ENCODE measurements at regions not wholly inside any gene's neighbourhood (a gene's known extent, or its start where the extent isn't known, plus 50 kb on each side); places are given as distances from the start of the nearest gene placed in this dataset.

- peaks cover 0 to 13% (median 0%) of the 10 kb centered on the region in 12 donors for H3K4me1 ChIP-seq
- no peaks in the 10 kb centered on the region for H3K36me3 ChIP-seq
- no peaks in the 10 kb centered on the region for H3K27me3 ChIP-seq
- no peak overlapping the region for H3K4me3 ChIP-seq
- WGBS, 4 donors = 84 to 88% (median 85%) methylated on average over 1 of the region's 1 CpG
- H3K27ac ChIP-seq = no peak overlapping the region
- ATAC-seq (no peak), DNase-seq (no peak)
- no peak for TF ChIP-seq CTCF (IDR thresholded peaks at IDR 0.05)
- TF ChIP-seq POLR2A (IDR thresholded peaks at IDR 0.05) = no peak
- intact Hi-C loops (cut with DNase I) = no loop called here
- H3K9me3 ChIP-seq = peaks cover 0 to 7% (median 0%) of the 10 kb centered on the region in 12 donors
These were observed 348.4 kb upstream of the NBEA start for GRCh38 chr13:34593658-34594057.

DNA sequence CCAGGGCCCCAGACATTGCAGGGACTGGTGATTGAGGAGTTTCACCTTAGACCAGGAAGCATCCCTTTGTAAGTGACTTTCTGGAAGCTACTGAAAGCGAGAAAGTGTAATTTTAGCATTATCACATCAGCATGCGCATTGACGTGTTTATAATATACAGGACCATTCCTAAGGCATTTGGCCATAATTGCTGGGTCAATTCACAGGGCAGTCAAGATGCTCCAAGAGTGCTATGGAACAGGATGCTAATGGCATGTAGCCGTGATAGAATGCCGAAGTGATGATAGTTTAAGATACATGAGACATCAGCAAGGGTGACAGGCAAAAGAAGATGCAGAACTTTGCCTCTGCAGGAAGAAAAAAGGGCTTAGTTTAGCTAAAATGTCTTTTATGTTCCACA is 347.6 kb upstream of the NBEA start:
- WGBS, 4 donors = 84 to 92% (median 89%) methylated on average over 5 of the region's 5 CpGs
- H3K36me3 ChIP-seq = no peaks in the 10 kb centered on the region
- TF ChIP-seq POLR2A (IDR thresholded peaks at IDR 0.05) = no peak
- TF ChIP-seq CTCF (IDR thresholded peaks at IDR 0.05) = no peak

DNA sequence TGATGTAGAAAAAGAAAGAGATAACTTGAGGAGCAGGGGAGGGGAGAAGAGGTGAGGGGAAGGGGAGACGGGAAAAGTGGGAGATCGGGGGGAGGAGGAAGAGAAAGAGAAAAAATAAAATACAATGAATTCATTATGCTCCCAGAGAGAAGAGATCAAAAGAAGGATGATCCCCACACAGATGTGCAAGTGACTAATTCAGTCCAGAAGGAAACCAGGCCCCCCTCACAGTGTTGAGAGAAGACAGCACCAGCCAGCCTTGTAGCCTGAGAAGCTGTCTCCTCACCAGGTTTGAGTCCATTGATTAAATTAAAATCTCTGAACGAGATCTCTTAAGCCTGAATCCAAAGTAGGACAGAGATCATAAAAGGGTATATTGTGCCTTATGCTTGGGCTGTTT is 333.7 kb upstream of the NBEA start:
- TF ChIP-seq POLR2A (IDR thresholded peaks at IDR 0.05) = no peak
- no peak for TF ChIP-seq CTCF (IDR thresholded peaks at IDR 0.05)
- no peak for DNase-seq
- WGBS, 4 donors = 60 to 85% (median 84%) methylated on average over 3 of the region's 3 CpGs
- Histone ChIP-seq H3K36me3 (no peaks in the 10 kb centered on the region), H3K4me1 (no peaks in the 10 kb centered on the region), H3K27me3 (no peaks in the 10 kb centered on the region), H3K9me3 (no peaks in the 10 kb centered on the region), H3K4me3 (no peak overlapping the region), H3K27ac (no peak overlapping the region)
- ATAC-seq = no peak
- intact Hi-C loops (cut with DNase I) = no loop called here

More for the DNA sequence above, 347.6 kb upstream of the NBEA start:
- DNase-seq (no peak), ATAC-seq (no peak)
- Histone ChIP-seq H3K4me1 (peaks cover 0 to 13% (median 0%) of the 10 kb centered on the region in 12 donors), H3K9me3 (peaks cover 0 to 7% (median 0%) of the 10 kb centered on the region in 12 donors), H3K27me3 (no peaks in the 10 kb centered on the region), H3K27ac (no peak overlapping the region), H3K4me3 (no peak overlapping the region)
- intact Hi-C loops (cut with DNase I) = no loop called here

DNA sequence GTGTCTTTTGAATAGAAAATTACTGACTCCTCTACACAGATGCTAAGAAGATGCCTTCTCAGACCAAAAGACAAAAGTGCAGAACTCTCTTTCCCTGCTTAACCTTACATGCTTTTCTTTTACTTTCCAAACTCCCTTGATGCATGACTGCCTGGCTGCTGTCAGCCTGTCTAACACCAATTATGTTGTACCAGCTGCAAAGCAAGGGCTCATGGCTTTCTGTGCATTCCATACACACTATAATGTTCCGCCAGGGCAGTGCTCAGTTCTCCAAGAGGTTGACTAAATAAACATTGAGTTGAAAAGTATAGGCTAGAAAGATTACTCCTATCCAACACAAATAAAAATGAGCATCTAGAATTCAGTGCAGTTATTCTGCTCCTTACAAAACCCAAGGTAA is 330.4 kb upstream of the NBEA start:
- TF ChIP-seq POLR2A (IDR thresholded peaks at IDR 0.05) = no peak
- ATAC-seq (no peak), DNase-seq (no peak)
- Histone ChIP-seq H3K9me3 (no peaks in the 10 kb centered on the region), H3K27ac (no peak overlapping the region), H3K4me1 (no peaks in the 10 kb centered on the region), H3K27me3 (no peaks in the 10 kb centered on the region), H3K4me3 (no peak overlapping the region), H3K36me3 (no peaks in the 10 kb centered on the region)
- 89 to 99% (median 97%) methylated on average over 1 of the region's 1 CpG for WGBS, 4 donors
- intact Hi-C loops (cut with DNase I) = no loop called here

- H3K4me3 ChIP-seq = no peak overlapping the region
- no peak overlapping the region for H3K27ac ChIP-seq
- 86 to 93% (median 87%) methylated on average over 7 of the region's 7 CpGs for WGBS, 4 donors
- H3K36me3 ChIP-seq = no peaks in the 10 kb centered on the region
- DNase-seq = no peak
- TF ChIP-seq POLR2A (IDR thresholded peaks at IDR 0.05) (no peak), CTCF (IDR thresholded peaks at IDR 0.05) (no peak)
- H3K4me1 ChIP-seq = no peaks in the 10 kb centered on the region
- no peaks in the 10 kb centered on the region for H3K9me3 ChIP-seq
- intact Hi-C loops (cut with DNase I) = no loop called here
- H3K27me3 ChIP-seq = no peaks in the 10 kb centered on the region
- no peak for ATAC-seq
These were observed 324.5 kb upstream of the NBEA start for GRCh38 chr13:34617473-34618083.

All from heart left ventricle (tissue), 16 donors.